ENCODE measurements at regions not wholly inside any gene's neighbourhood (a gene's known extent, or its start where the extent isn't known, plus 50 kb on each side); places are given as distances from the start of the nearest gene placed in this dataset.

DNA sequence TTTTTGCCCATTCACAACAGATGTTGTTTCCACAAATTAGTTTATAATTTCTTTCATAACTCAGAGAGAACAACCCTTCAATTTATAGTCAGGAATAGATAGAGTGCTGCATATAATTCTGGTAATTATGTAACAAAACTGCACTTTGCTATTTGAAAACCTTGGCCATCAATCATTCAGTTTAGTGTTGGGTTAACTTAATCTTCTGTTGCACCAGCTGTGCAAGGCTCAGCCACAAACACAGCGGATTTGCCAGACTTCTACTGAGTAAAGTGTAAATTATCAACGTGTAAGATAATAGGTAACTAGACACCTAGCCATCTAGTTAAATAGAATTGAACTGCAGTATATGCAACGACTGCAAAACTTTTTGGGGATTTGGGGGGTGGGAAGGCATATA is 1064.3 kb upstream of the EPHA6 start:
- Histone ChIP-seq H3K27ac (no peak overlapping the region), H3K9ac (ENCODE audit: insufficient read length) (no peak overlapping the region), H3K4me3 (no peak overlapping the region), H3K9me3 (ENCODE audit: low read depth, low read length) (no peaks in the 10 kb centered on the region), H3K36me3 (ENCODE audit: insufficient read depth, low read length) (no peaks in the 10 kb centered on the region)
- no peak for TF ChIP-seq FOXP2 (optimal IDR thresholded peaks at IDR 0.05; ENCODE audit: control extremely low read depth, extremely low read length, insufficient read depth)
- TF ChIP-seq POLR2AphosphoS5 (IDR thresholded peaks at IDR 0.05; ENCODE audit: borderline replicate concordance, low read depth, low read length), result no peak
- no peak for TF ChIP-seq EZH2 (IDR thresholded peaks at IDR 0.05)
- no peak for DNase-seq (ENCODE audit: low read depth, low spot score)

GRCh38 chr3:95751509-95751908 is 1062.9 kb upstream of the EPHA6 start:
- Histone ChIP-seq H3K27ac (no peak overlapping the region), H3K4me3 (no peak overlapping the region), H3K36me3 (ENCODE audit: insufficient read depth, low read length) (no peaks in the 10 kb centered on the region), H3K9me3 (ENCODE audit: low read depth, low read length) (no peaks in the 10 kb centered on the region), H3K9ac (ENCODE audit: insufficient read length) (no peak overlapping the region)
- TF ChIP-seq POLR2AphosphoS5 (IDR thresholded peaks at IDR 0.05; ENCODE audit: borderline replicate concordance, low read depth, low read length), result no peak
- no peak for TF ChIP-seq FOXP2 (optimal IDR thresholded peaks at IDR 0.05; ENCODE audit: control extremely low read depth, extremely low read length, insufficient read depth)
- no peak for TF ChIP-seq EZH2 (IDR thresholded peaks at IDR 0.05)
- no peak for DNase-seq (ENCODE audit: low read depth, low spot score)

- Histone ChIP-seq H3K27ac (no peak overlapping the region), H3K9ac (ENCODE audit: insufficient read length) (no peak overlapping the region), H3K36me3 (ENCODE audit: insufficient read depth, low read length) (no peaks in the 10 kb centered on the region), H3K9me3 (ENCODE audit: low read depth, low read length) (no peaks in the 10 kb centered on the region), H3K4me3 (no peak overlapping the region)
- no peak for DNase-seq (ENCODE audit: low read depth, low spot score)
- TF ChIP-seq POLR2AphosphoS5 (IDR thresholded peaks at IDR 0.05; ENCODE audit: borderline replicate concordance, low read depth, low read length) (no peak), FOXP2 (optimal IDR thresholded peaks at IDR 0.05; ENCODE audit: control extremely low read depth, extremely low read length, insufficient read depth) (no peak), EZH2 (IDR thresholded peaks at IDR 0.05) (no peak)
Measured at GRCh38 chr3:95752199-95752598, 1062.2 kb upstream of the EPHA6 start.

DNA sequence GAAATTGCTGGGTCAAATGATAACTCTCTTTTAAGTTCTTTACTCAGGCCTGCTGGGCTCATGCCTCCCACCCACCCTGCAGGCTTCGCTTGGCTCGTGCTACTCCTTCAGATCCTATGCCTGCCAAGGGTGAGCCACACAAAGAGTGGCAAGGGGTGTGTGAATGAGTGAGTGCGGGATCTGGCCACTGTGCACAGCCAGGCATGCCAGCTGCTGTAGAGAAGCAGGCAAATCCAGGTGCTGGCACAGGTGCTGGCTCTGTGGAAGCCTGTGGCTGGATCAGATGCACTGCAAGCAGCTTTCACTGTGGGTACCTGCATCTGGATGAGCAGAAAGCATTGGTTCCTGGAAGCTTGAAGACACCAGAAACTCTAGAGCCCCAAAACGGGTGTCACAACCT is 1055.7 kb upstream of the EPHA6 start:
- no peak for TF ChIP-seq POLR2AphosphoS5 (IDR thresholded peaks at IDR 0.05; ENCODE audit: borderline replicate concordance, low read depth, low read length)

GRCh38 chr3:95759614-95760301 is 1054.6 kb upstream of the EPHA6 start:
- no peaks in the 10 kb centered on the region for H3K9me3 ChIP-seq (ENCODE audit: low read depth, low read length)
- H3K36me3 ChIP-seq (ENCODE audit: insufficient read depth, low read length), result no peaks in the 10 kb centered on the region
- no peak overlapping the region for H3K27ac ChIP-seq
- no peak for DNase-seq (ENCODE audit: low read depth, low spot score)
- TF ChIP-seq FOXP2 (optimal IDR thresholded peaks at IDR 0.05; ENCODE audit: control extremely low read depth, extremely low read length, insufficient read depth) (no peak), EZH2 (IDR thresholded peaks at IDR 0.05) (no peak), POLR2AphosphoS5 (IDR thresholded peaks at IDR 0.05; ENCODE audit: borderline replicate concordance, low read depth, low read length) (no peak)
- no peak overlapping the region for H3K4me3 ChIP-seq
- no peak overlapping the region for H3K9ac ChIP-seq (ENCODE audit: insufficient read length)

More for the DNA sequence above, 1055.7 kb upstream of the EPHA6 start:
- no peaks in the 10 kb centered on the region for H3K36me3 ChIP-seq (ENCODE audit: insufficient read depth, low read length)
- H3K4me3 ChIP-seq, result no peak overlapping the region
- DNase-seq (ENCODE audit: low read depth, low spot score), result no peak
- H3K9me3 ChIP-seq (ENCODE audit: low read depth, low read length), result no peaks in the 10 kb centered on the region
- H3K9ac ChIP-seq (ENCODE audit: insufficient read length), result no peak overlapping the region
- H3K27ac ChIP-seq, result no peak overlapping the region

DNA sequence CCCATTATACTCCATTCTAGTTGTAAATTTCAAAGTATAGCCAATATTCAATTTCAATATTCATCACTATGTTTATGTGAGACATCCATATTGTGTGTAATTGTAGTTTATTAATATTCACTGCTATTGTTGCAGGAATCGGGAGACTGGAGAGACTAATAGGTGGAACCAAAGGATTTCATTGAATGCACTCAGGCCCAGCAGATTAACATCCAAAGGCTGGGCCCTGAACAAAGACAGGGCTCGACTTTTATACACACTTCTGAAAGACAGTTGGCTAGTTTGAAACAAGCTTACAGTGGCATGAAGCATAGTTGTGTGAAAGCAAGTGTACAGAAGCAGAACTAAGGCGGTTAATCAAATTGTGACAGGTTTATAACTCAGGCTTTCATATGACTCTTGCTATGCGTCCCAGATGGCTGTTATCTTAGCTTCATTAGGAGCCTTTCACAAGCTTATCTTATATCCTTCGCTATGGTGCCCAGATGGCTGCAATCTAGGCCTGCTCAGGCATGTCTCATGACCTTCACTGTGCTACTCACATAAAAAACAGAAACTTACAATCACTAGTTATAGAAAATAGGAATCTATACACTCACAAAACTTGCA is 1038.8 kb upstream of the EPHA6 start:
- Histone ChIP-seq H3K4me3 (no peak overlapping the region), H3K9ac (ENCODE audit: insufficient read length) (no peak overlapping the region), H3K27ac (no peak overlapping the region), H3K36me3 (ENCODE audit: insufficient read depth, low read length) (no peaks in the 10 kb centered on the region), H3K9me3 (ENCODE audit: low read depth, low read length) (no peaks in the 10 kb centered on the region)
- DNase-seq (ENCODE audit: low read depth, low spot score), result no peak
- TF ChIP-seq POLR2AphosphoS5 (IDR thresholded peaks at IDR 0.05; ENCODE audit: borderline replicate concordance, low read depth, low read length) (no peak), FOXP2 (optimal IDR thresholded peaks at IDR 0.05; ENCODE audit: control extremely low read depth, extremely low read length, insufficient read depth) (no peak), EZH2 (IDR thresholded peaks at IDR 0.05) (no peak)

- Histone ChIP-seq H3K27ac (no peak overlapping the region), H3K9me3 (ENCODE audit: low read depth, low read length) (no peaks in the 10 kb centered on the region), H3K9ac (ENCODE audit: insufficient read length) (no peak overlapping the region), H3K36me3 (ENCODE audit: insufficient read depth, low read length) (no peaks in the 10 kb centered on the region), H3K4me3 (no peak overlapping the region)
- no peak for TF ChIP-seq FOXP2 (optimal IDR thresholded peaks at IDR 0.05; ENCODE audit: control extremely low read depth, extremely low read length, insufficient read depth)
- no peak for TF ChIP-seq EZH2 (IDR thresholded peaks at IDR 0.05)
- TF ChIP-seq POLR2AphosphoS5 (IDR thresholded peaks at IDR 0.05; ENCODE audit: borderline replicate concordance, low read depth, low read length), result no peak
- no peak for DNase-seq (ENCODE audit: low read depth, low spot score)
Measured at GRCh38 chr3:95781598-95781997, 1032.8 kb upstream of the EPHA6 start.

DNA sequence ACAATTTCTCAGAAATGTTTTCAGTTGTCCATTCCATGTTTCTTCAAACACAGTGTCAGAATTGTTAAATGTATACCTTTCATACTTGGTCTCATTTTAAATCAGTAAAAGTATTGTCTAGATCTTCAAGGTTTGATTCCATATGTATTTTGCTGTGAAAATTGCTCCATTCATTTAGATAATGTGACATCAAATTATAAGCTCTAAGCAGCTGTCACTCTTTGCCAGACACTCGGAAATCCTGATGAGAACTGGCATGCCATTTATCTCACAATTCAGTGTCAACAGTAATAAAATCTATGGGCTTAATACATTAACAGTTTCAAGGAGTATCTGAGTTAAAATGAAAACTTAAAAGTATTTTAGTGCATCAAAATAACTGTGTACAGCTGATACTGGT is 1025.3 kb upstream of the EPHA6 start:
- no peak for DNase-seq (ENCODE audit: low read depth, low spot score)
- Histone ChIP-seq H3K36me3 (ENCODE audit: insufficient read depth, low read length) (no peaks in the 10 kb centered on the region), H3K9me3 (ENCODE audit: low read depth, low read length) (no peaks in the 10 kb centered on the region), H3K9ac (ENCODE audit: insufficient read length) (no peak overlapping the region), H3K4me3 (no peak overlapping the region), H3K27ac (no peak overlapping the region)
- no peak for TF ChIP-seq FOXP2 (optimal IDR thresholded peaks at IDR 0.05; ENCODE audit: control extremely low read depth, extremely low read length, insufficient read depth)
- TF ChIP-seq EZH2 (IDR thresholded peaks at IDR 0.05), result no peak
- TF ChIP-seq POLR2AphosphoS5 (IDR thresholded peaks at IDR 0.05; ENCODE audit: borderline replicate concordance, low read depth, low read length), result no peak

- no peaks in the 10 kb centered on the region for H3K36me3 ChIP-seq (ENCODE audit: insufficient read depth, low read length)
- no peak overlapping the region for H3K9ac ChIP-seq (ENCODE audit: insufficient read length)
- no peak overlapping the region for H3K4me3 ChIP-seq
- H3K9me3 ChIP-seq (ENCODE audit: low read depth, low read length), result no peaks in the 10 kb centered on the region
- no peak overlapping the region for H3K27ac ChIP-seq
- TF ChIP-seq POLR2AphosphoS5 (IDR thresholded peaks at IDR 0.05; ENCODE audit: borderline replicate concordance, low read depth, low read length) (no peak), EZH2 (IDR thresholded peaks at IDR 0.05) (no peak), FOXP2 (optimal IDR thresholded peaks at IDR 0.05; ENCODE audit: control extremely low read depth, extremely low read length, insufficient read depth) (no peak)
- no peak for DNase-seq (ENCODE audit: low read depth, low spot score)
Measured at GRCh38 chr3:95797081-95797480, 1017.3 kb upstream of the EPHA6 start.

Data from SK-N-MC (cell line).